ES-I3 (cell line): ENCODE measurements at regions not wholly inside any gene's neighbourhood (a gene's known extent, or its start where the extent isn't known, plus 50 kb on each side); places are given as distances from the start of the nearest gene placed in this dataset.

Experiments
- H3K36me3 ChIP-seq: 2 replicates; pipeline ENCODE4 v1.6.1; 2013; ENCODE audit warnings: mild to moderate bottlenecking, low read length, control low read depth, moderate library complexity; ENCODE audit not compliant: insufficient read depth
- H3K4me1 ChIP-seq: 2 replicates; pipeline ENCODE4 v1.6.1; 2013; ENCODE audit warnings: mild to moderate bottlenecking, control low read depth, low read length; ENCODE audit not compliant: insufficient read depth
- H3K9ac ChIP-seq: 2 replicates; pipeline ENCODE4 v1.6.1; 2013; ENCODE audit warnings: low read depth, mild to moderate bottlenecking, low read length, moderate library complexity
- H3K9me3 ChIP-seq: 2 replicates; pipeline ENCODE4 v1.6.1; 2013; ENCODE audit warnings: mild to moderate bottlenecking, low read length, moderate library complexity; ENCODE audit not compliant: control insufficient read depth, insufficient read depth

GRCh38 chr5:28281351-28281750 is 1243.0 kb upstream of the CDH9 start:
- no peaks in the 10 kb centered on the region for H3K9me3 ChIP-seq
- no peaks in the 10 kb centered on the region for H3K4me1 ChIP-seq
- no peak overlapping the region for H3K9ac ChIP-seq
- H3K36me3 ChIP-seq: no peaks in the 10 kb centered on the region

- H3K9me3 ChIP-seq: no peaks in the 10 kb centered on the region
- H3K4me1 ChIP-seq: no peaks in the 10 kb centered on the region
Observed at GRCh38 chr5:28275931-28276330, 1237.5 kb upstream of the CDH9 start.

GRCh38 chr5:28269978-28270377 is 1231.6 kb upstream of the CDH9 start:
- Histone ChIP-seq H3K9ac (no peak overlapping the region), H3K9me3 (no peaks in the 10 kb centered on the region), H3K4me1 (0 out of 2 replicates have a peak, but pooled peaks cover 4% of the 10 kb centered on the region), H3K36me3 (no peaks in the 10 kb centered on the region)

More at GRCh38 chr5:28275931-28276330, 1237.5 kb upstream of the CDH9 start:
- Histone ChIP-seq H3K9ac (no peak overlapping the region), H3K36me3 (no peaks in the 10 kb centered on the region)

- H3K9me3 ChIP-seq: no peaks in the 10 kb centered on the region
- H3K9ac ChIP-seq: no peak overlapping the region
- H3K4me1 ChIP-seq: 0 out of 2 replicates have a peak, but pooled peaks cover 4% of the 10 kb centered on the region
- no peaks in the 10 kb centered on the region for H3K36me3 ChIP-seq
Observed at GRCh38 chr5:28265877-28266276, 1227.5 kb upstream of the CDH9 start.

- peaks cover 5% of the 10 kb centered on the region; the same call in 1 of the 2 replicates for H3K4me1 ChIP-seq
- H3K36me3 ChIP-seq: no peaks in the 10 kb centered on the region
- no peaks in the 10 kb centered on the region for H3K9me3 ChIP-seq
- no peak overlapping the region for H3K9ac ChIP-seq
Observed at GRCh38 chr5:28254846-28255245, 1216.5 kb upstream of the CDH9 start.

GRCh38 chr5:28253431-28253830 is 1215.0 kb upstream of the CDH9 start:
- Histone ChIP-seq H3K9ac (no peak overlapping the region), H3K36me3 (no peaks in the 10 kb centered on the region), H3K4me1 (peaks cover 5% of the 10 kb centered on the region; the same call in 1 of the 2 replicates), H3K9me3 (no peaks in the 10 kb centered on the region)

- Histone ChIP-seq H3K4me1 (no peaks in the 10 kb centered on the region), H3K36me3 (no peaks in the 10 kb centered on the region), H3K9me3 (no peaks in the 10 kb centered on the region), H3K9ac (no peak overlapping the region)
Observed at GRCh38 chr5:28249771-28250415, 1211.5 kb upstream of the CDH9 start.

- Histone ChIP-seq H3K4me1 (no peaks in the 10 kb centered on the region), H3K36me3 (no peaks in the 10 kb centered on the region), H3K9ac (no peak overlapping the region), H3K9me3 (no peaks in the 10 kb centered on the region)
Observed at GRCh38 chr5:28234356-28234968, 1196.1 kb upstream of the CDH9 start.

- H3K36me3 ChIP-seq: no peaks in the 10 kb centered on the region
- H3K9me3 ChIP-seq: no peaks in the 10 kb centered on the region
- H3K4me1 ChIP-seq: no peaks in the 10 kb centered on the region
- H3K9ac ChIP-seq: no peak overlapping the region
Observed at GRCh38 chr5:28226407-28226806, 1188.0 kb upstream of the CDH9 start.

GRCh38 chr5:28219539-28219938 is 1181.2 kb upstream of the CDH9 start:
- H3K9ac ChIP-seq: no peak overlapping the region
- no peaks in the 10 kb centered on the region for H3K9me3 ChIP-seq
- no peaks in the 10 kb centered on the region for H3K36me3 ChIP-seq
- no peaks in the 10 kb centered on the region for H3K4me1 ChIP-seq

- H3K4me1 ChIP-seq: no peaks in the 10 kb centered on the region
- H3K36me3 ChIP-seq: no peaks in the 10 kb centered on the region
- no peaks in the 10 kb centered on the region for H3K9me3 ChIP-seq
- no peak overlapping the region for H3K9ac ChIP-seq
Observed at GRCh38 chr5:28217695-28218094, 1179.3 kb upstream of the CDH9 start.

GRCh38 chr5:28216939-28217360 is 1178.6 kb upstream of the CDH9 start:
- Histone ChIP-seq H3K36me3 (no peaks in the 10 kb centered on the region), H3K9ac (no peak overlapping the region), H3K9me3 (no peaks in the 10 kb centered on the region), H3K4me1 (no peaks in the 10 kb centered on the region)

- no peaks in the 10 kb centered on the region for H3K9me3 ChIP-seq
- no peak overlapping the region for H3K9ac ChIP-seq
- H3K4me1 ChIP-seq: no peaks in the 10 kb centered on the region
- no peaks in the 10 kb centered on the region for H3K36me3 ChIP-seq
Observed at GRCh38 chr5:28215091-28215490, 1176.7 kb upstream of the CDH9 start.

GRCh38 chr5:28214292-28214691 is 1175.9 kb upstream of the CDH9 start:
- H3K4me1 ChIP-seq: no peaks in the 10 kb centered on the region
- no peak overlapping the region for H3K9ac ChIP-seq
- no peaks in the 10 kb centered on the region for H3K9me3 ChIP-seq
- no peaks in the 10 kb centered on the region for H3K36me3 ChIP-seq

- no peak overlapping the region for H3K9ac ChIP-seq
- H3K9me3 ChIP-seq: no peaks in the 10 kb centered on the region
- H3K36me3 ChIP-seq: no peaks in the 10 kb centered on the region
- H3K4me1 ChIP-seq: no peaks in the 10 kb centered on the region
Observed at GRCh38 chr5:28208356-28208755, 1170.0 kb upstream of the CDH9 start.
